T-cell (primary cell): ENCODE measurements at regions not wholly inside any gene's neighbourhood (a gene's known extent, or its start where the extent isn't known, plus 50 kb on each side); places are given as distances from the start of the nearest gene placed in this dataset.

ENCODE experiments used
- ATAC-seq, 4 experiments: fragments of 200-7000 bp in 3 of 4; fragments of 150-1000 bp in 1 of 4; cut with Tn5 transposase; replicated peaks in 1 of 4; 1 replicate in 3 of 4; 2 replicates in 1 of 4; pipeline ENCODE4 v1.10.0; 2021; ENCODE audit warnings: moderate library complexity in 3 of 4, mild to moderate bottlenecking in 2 of 4, moderate number of reproducible peaks in 1 of 4
- CTCF ChIA-PET, 2 donors: fragments of 300-600 bp; sonication (Branson Sonifier 250); formaldehyde crosslinking; loops; one replicate each; lab custom pipeline; 2022; ENCODE audit warnings: antibody characterized with exemption in 2 of 2; lab: Charles Lee
- POLR2A ChIA-PET, 2 donors: fragments of 300-600 bp; sonication (Branson Sonifier 250); formaldehyde crosslinking; loops; one replicate each; lab custom pipeline; 2022; ENCODE audit warnings: antibody characterized with exemption in 2 of 2; lab: Charles Lee
- DNase-seq, 35 experiments: peaks; one replicate each; pipeline versions ENCODE4 v3.0.0 to v3.0.0-alpha.2; 2013 to 2023
- H3K27ac ChIP-seq: one replicate; pipeline ENCODE4 v1.5.1; 2013; ENCODE audit warnings: low read length
- H3K27me3 ChIP-seq, 2 experiments: replicated peaks in 1 of 2; 1 replicate in 1 of 2; 2 replicates in 1 of 2; pipeline versions ENCODE4 v1.6.1 to v1.7.0; 2013; ENCODE audit warnings: low read length in 1 of 2, mixed read lengths in 1 of 2; ENCODE audit not compliant: control insufficient read depth in 2 of 2, insufficient read depth in 2 of 2; ENCODE audit errors: extremely low read depth in 1 of 2
- H3K36me3 ChIP-seq, 2 donors: 1 replicate in 1 of 2; 2 replicates in 1 of 2; pipeline versions ENCODE4 v1.6.1 to v1.7.0; 2013; ENCODE audit warnings: low read length in 1 of 2; ENCODE audit not compliant: control insufficient read depth in 2 of 2, insufficient read depth in 1 of 2; ENCODE audit errors: extremely low read depth in 1 of 2
- H3K4me1 ChIP-seq, 2 experiments: 1 replicate in 1 of 2; 2 replicates in 1 of 2; pipeline versions ENCODE4 v1.6.1 to v1.7.0; 2013; ENCODE audit warnings: low read length in 2 of 2, mixed read lengths in 1 of 2; ENCODE audit not compliant: insufficient read depth in 2 of 2, control insufficient read depth in 1 of 2; ENCODE audit errors: extremely low read depth in 1 of 2
- H3K4me3 ChIP-seq, 2 donors: 1 replicate in 1 of 2; 2 replicates in 1 of 2; pipeline versions ENCODE4 v1.5.1 to v1.7.0; 2013; ENCODE audit warnings: mild to moderate bottlenecking in 2 of 2, low read length in 1 of 2, moderate library complexity in 1 of 2; ENCODE audit not compliant: control insufficient read depth in 1 of 2; ENCODE audit errors: extremely low read depth in 1 of 2
- H3K9me3 ChIP-seq: 2 replicates; pipeline ENCODE4 v1.7.0; 2013
- H3K27ac Mint-ChIP-seq, 2 donors: one replicate each; pipeline ENCODE4 v1.8.0; 2020 to 2021; ENCODE audit warnings: mild to moderate bottlenecking in 2 of 2, mixed read lengths in 2 of 2
- H3K27me3 Mint-ChIP-seq, 2 donors: one replicate each; pipeline ENCODE4 v1.8.0; 2021 to 2022; ENCODE audit warnings: mixed read lengths in 2 of 2
- H3K36me3 Mint-ChIP-seq: one replicate; pipeline ENCODE4 v1.8.0; 2021; ENCODE audit warnings: mixed read lengths
- H3K4me1 Mint-ChIP-seq, 3 donors: one replicate each; pipeline ENCODE4 v1.8.0; 2020 to 2022; ENCODE audit warnings: mixed read lengths in 3 of 3, mild to moderate bottlenecking in 1 of 3
- H3K4me3 Mint-ChIP-seq, 3 donors: one replicate each; pipeline ENCODE4 v1.8.0; 2020 to 2022; ENCODE audit warnings: mild to moderate bottlenecking in 3 of 3, mixed read lengths in 3 of 3, moderate library complexity in 3 of 3
- H3K9me3 Mint-ChIP-seq, 3 donors: one replicate each; pipeline ENCODE4 v1.8.0; 2020 to 2022; ENCODE audit warnings: mixed read lengths in 3 of 3
- WGBS: methylation state at CpG from one replicate; pipeline ENCODE4 v1.1.5; 2013; ENCODE audit warnings: missing lambda C conversion rate; ENCODE audit not compliant: insufficient coverage; 5-methylcytosine and 5-hydroxymethylcytosine counted together

- no peak overlapping the region for H3K4me3 ChIP-seq
- no peaks in the 10 kb centered on the region for H3K27me3 ChIP-seq
- CTCF ChIA-PET, result no interaction called here
Measured at GRCh38 chr2:36069074-36069473, 286.5 kb upstream of the CRIM1 start.

GRCh38 chr2:36068086-36068485 lies 287.5 kb upstream of the CRIM1 start:
- Mint-ChIP-seq H3K4me3 (no peak overlapping the region), H3K36me3 (no peaks in the 10 kb centered on the region), H3K9me3 (peaks cover 2 to 8% (median 4%) of the 10 kb centered on the region in 3 donors), H3K27ac (no peak overlapping the region), H3K27me3 (peaks cover 0 to 6% of the 10 kb centered on the region in 2 donors), H3K4me1 (no peaks in the 10 kb centered on the region)
- DNase-seq (no peak), ATAC-seq (no peak)
- ChIA-PET CTCF (no interaction called here), POLR2A (no interaction called here)
- Histone ChIP-seq H3K27ac (no peak overlapping the region), H3K9me3 (no peaks in the 10 kb centered on the region), H3K36me3 (no peaks in the 10 kb centered on the region), H3K27me3 (no peaks in the 10 kb centered on the region), H3K4me1 (no peaks in the 10 kb centered on the region), H3K4me3 (no peak overlapping the region)

More at GRCh38 chr2:36069074-36069473, 286.5 kb upstream of the CRIM1 start:
- ATAC-seq (no peak), DNase-seq (no peak)
- Histone ChIP-seq H3K9me3 (no peaks in the 10 kb centered on the region), H3K4me1 (no peaks in the 10 kb centered on the region), H3K36me3 (no peaks in the 10 kb centered on the region), H3K27ac (no peak overlapping the region)
- no peaks in the 10 kb centered on the region for H3K36me3 Mint-ChIP-seq
- peaks cover 0 to 7% of the 10 kb centered on the region in 2 donors for H3K27me3 Mint-ChIP-seq
- POLR2A ChIA-PET, result no interaction called here
- WGBS, result no CpG with 5 or more reads among the region's 3 CpGs
- no peaks in the 10 kb centered on the region for H3K4me1 Mint-ChIP-seq
- no peak overlapping the region for H3K27ac Mint-ChIP-seq
- no peak overlapping the region for H3K4me3 Mint-ChIP-seq
- H3K9me3 Mint-ChIP-seq, result peaks cover 2 to 8% (median 4%) of the 10 kb centered on the region in 3 donors

GRCh38 chr2:36060133-36060532 lies 295.4 kb upstream of the CRIM1 start:
- peaks cover 6 to 8% (median 6%) of the 10 kb centered on the region in 3 donors for H3K4me1 Mint-ChIP-seq
- H3K36me3 Mint-ChIP-seq, result no peaks in the 10 kb centered on the region
- H3K27ac Mint-ChIP-seq, result no peak overlapping the region
- 40% methylated on average over 1 of the region's 4 CpGs for WGBS
- peaks cover 0 to 4% (median 3%) of the 10 kb centered on the region in 3 donors for H3K9me3 Mint-ChIP-seq
- H3K36me3 ChIP-seq, result no peaks in the 10 kb centered on the region
- peaks cover 4% of the 10 kb centered on the region for H3K9me3 ChIP-seq
- ChIA-PET CTCF (interaction anchor here in 1 of 2 donors (0.7 kb wide), 1 partner anchor 340 kb away, joined by 3 read pairs; no protein-coding TSS in a partner anchor), POLR2A (no interaction called here)
- H3K4me3 Mint-ChIP-seq, result no peak overlapping the region
- no peaks in the 10 kb centered on the region for H3K27me3 ChIP-seq
- H3K27ac ChIP-seq, result no peak overlapping the region
- no peak overlapping the region for H3K4me3 ChIP-seq
- ATAC-seq (no peak), DNase-seq (no peak)
- peaks cover 0 to 2% of the 10 kb centered on the region in 2 experiments for H3K4me1 ChIP-seq
- H3K27me3 Mint-ChIP-seq, result peaks cover 25 to 28% of the 10 kb centered on the region in 2 donors

GRCh38 chr2:36059691-36060090 lies 295.9 kb upstream of the CRIM1 start:
- peaks cover 25 to 28% of the 10 kb centered on the region in 2 donors for H3K27me3 Mint-ChIP-seq
- no peak overlapping the region for H3K27ac ChIP-seq
- CTCF ChIA-PET, result no interaction called here
- H3K4me1 ChIP-seq, result peaks cover 0 to 2% of the 10 kb centered on the region in 2 experiments
- DNase-seq (no peak), ATAC-seq (no peak)
- H3K9me3 ChIP-seq, result peaks cover 4% of the 10 kb centered on the region
- no peaks in the 10 kb centered on the region for H3K27me3 ChIP-seq
- H3K4me3 Mint-ChIP-seq, result no peak overlapping the region
- peaks cover 6 to 8% (median 6%) of the 10 kb centered on the region in 3 donors for H3K4me1 Mint-ChIP-seq
- peaks cover 0 to 4% (median 0%) of the 10 kb centered on the region in 3 donors for H3K9me3 Mint-ChIP-seq
- POLR2A ChIA-PET, result no interaction called here
- H3K36me3 ChIP-seq, result no peaks in the 10 kb centered on the region
- H3K4me3 ChIP-seq, result no peak overlapping the region
- no peak overlapping the region for H3K27ac Mint-ChIP-seq
- H3K36me3 Mint-ChIP-seq, result no peaks in the 10 kb centered on the region

GRCh38 chr2:36058953-36059352 lies 296.6 kb upstream of the CRIM1 start:
- Histone ChIP-seq H3K4me3 (no peak overlapping the region), H3K9me3 (peaks cover 4% of the 10 kb centered on the region), H3K27me3 (no peaks in the 10 kb centered on the region), H3K4me1 (peaks cover 0 to 2% of the 10 kb centered on the region in 2 experiments), H3K27ac (no peak overlapping the region), H3K36me3 (no peaks in the 10 kb centered on the region)
- peaks cover 6 to 8% (median 6%) of the 10 kb centered on the region in 3 donors for H3K4me1 Mint-ChIP-seq
- H3K27ac Mint-ChIP-seq, result no peak overlapping the region
- H3K27me3 Mint-ChIP-seq, result peaks cover 25 to 28% of the 10 kb centered on the region in 2 donors
- ChIA-PET CTCF (no interaction called here), POLR2A (no interaction called here)
- DNase-seq, result no peak
- WGBS, result 100% methylated on average over 1 of the region's 2 CpGs
- peaks cover 0 to 4% (median 0%) of the 10 kb centered on the region in 3 donors for H3K9me3 Mint-ChIP-seq
- no peak overlapping the region for H3K4me3 Mint-ChIP-seq
- no peaks in the 10 kb centered on the region for H3K36me3 Mint-ChIP-seq
- ATAC-seq, result no peak

GRCh38 chr2:36058076-36058475 lies 297.5 kb upstream of the CRIM1 start:
- peak overlapping the region; percentile 0 to 9 for H3K27ac Mint-ChIP-seq
- H3K4me1 Mint-ChIP-seq, result peaks cover 6 to 8% (median 6%) of the 10 kb centered on the region in 3 donors
- DNase-seq (no peak), ATAC-seq (no peak)
- Histone ChIP-seq H3K4me3 (no peak overlapping the region), H3K4me1 (peaks cover 0 to 2% of the 10 kb centered on the region in 2 experiments), H3K36me3 (no peaks in the 10 kb centered on the region), H3K27ac (no peak overlapping the region), H3K27me3 (no peaks in the 10 kb centered on the region), H3K9me3 (peaks cover 4% of the 10 kb centered on the region)
- CTCF ChIA-PET, result no interaction called here
- no peak overlapping the region for H3K4me3 Mint-ChIP-seq
- POLR2A ChIA-PET, result no interaction called here
- H3K27me3 Mint-ChIP-seq, result peaks cover 25 to 27% of the 10 kb centered on the region in 2 donors
- peaks cover 0 to 4% (median 0%) of the 10 kb centered on the region in 3 donors for H3K9me3 Mint-ChIP-seq
- H3K36me3 Mint-ChIP-seq, result no peaks in the 10 kb centered on the region
- no CpG with 5 or more reads among the region's 3 CpGs for WGBS

GRCh38 chr2:36052819-36053218 lies 302.8 kb upstream of the CRIM1 start:
- no peak for ATAC-seq
- POLR2A ChIA-PET, result no interaction called here
- CTCF ChIA-PET, result no interaction called here

More at GRCh38 chr2:36052819-36053218, 302.8 kb upstream of the CRIM1 start:
- Mint-ChIP-seq H3K27me3 (peaks cover 0 to 4% of the 10 kb centered on the region in 2 donors), H3K36me3 (no peaks in the 10 kb centered on the region), H3K4me1 (peaks cover 0 to 2% (median under 1%) of the 10 kb centered on the region in 3 donors), H3K9me3 (peaks cover 0 to 5% (median 0%) of the 10 kb centered on the region in 3 donors), H3K27ac (no peak overlapping the region), H3K4me3 (no peak overlapping the region)
- Histone ChIP-seq H3K9me3 (no peaks in the 10 kb centered on the region), H3K4me1 (no peaks in the 10 kb centered on the region), H3K36me3 (no peaks in the 10 kb centered on the region), H3K27me3 (no peaks in the 10 kb centered on the region), H3K27ac (no peak overlapping the region), H3K4me3 (no peak overlapping the region)
- WGBS, result 83% methylated on average over 1 of the region's 1 CpG
- DNase-seq, result no peak
